K562 (cell line): ENCODE measurements at regions not wholly inside any gene's neighbourhood (a gene's known extent, or its start where the extent isn't known, plus 50 kb on each side); places are given as distances from the start of the nearest gene placed in this dataset.

Experiments
- ATAC-seq: fragments of 200-7000 bp; cut with Tn5 transposase; 3 replicates; pipeline ENCODE4 v1.9.1; 2020; ENCODE audit warnings: moderate library complexity
- BruUV-seq: library from RNA; stranded (reverse); fragments of 400-500 nt; replicated peaks from 2 replicates; lab custom pipeline; 2021; lab: Mats Ljungman, UMichigan
- CTCF ChIA-PET: fragments of 300-600 bp; formaldehyde crosslinking; extraction: SDS; loops from one replicate; lab custom pipeline; 2021; ENCODE audit warnings: low intra/inter-chr PET ratio; lab: Yijun Ruan, JAX
- POLR2A ChIA-PET: fragments of 300-600, 350-650 bp; sonication (Branson Sonifier 250); formaldehyde crosslinking; extraction: SDS; loops from one replicate; lab custom pipeline; 2021; ENCODE audit warnings: antibody characterized with exemption, inconsistent platforms; lab: Yijun Ruan, JAX
- DNase-seq, 4 experiments: peaks; one replicate each; pipeline versions ENCODE4 v3.0.0 to v3.0.0-alpha.2; 2011 to 2018; ENCODE audit warnings: low spot score in 3 of 4, mixed read lengths in 3 of 4; ENCODE audit errors: extremely low read depth in 1 of 4
- FAIRE-seq: peaks from 2 replicates; lab custom pipeline; 2011; peaks lifted over from hg19 to GRCh38; lab: Jason Lieb, UNC
- H2AFZ ChIP-seq: 2 replicates; pipeline ENCODE4 v1.6.0; 2011; ENCODE audit warnings: low read depth, low read length, control low read depth, inconsistent platforms
- H3K27ac ChIP-seq: fragments of 200-600 bp; 3 replicates; pipeline ENCODE4 v1.8.0; 2011; ENCODE audit warnings: low read depth, mild to moderate bottlenecking, control low read depth, inconsistent platforms, low read length, moderate library complexity, mixed read lengths; ENCODE audit errors: extremely low read depth
- H3K27me3 ChIP-seq, 2 experiments: fragments of 300-600 bp in 1 of 2; 2 replicates in 1 of 2; 3 replicates in 1 of 2; pipeline versions ENCODE4 v1.6.0 to v1.8.0; 2011; ENCODE audit warnings: inconsistent platforms in 2 of 2, low read length in 2 of 2, mild to moderate bottlenecking in 1 of 2, mixed read lengths in 1 of 2, moderate library complexity in 1 of 2; ENCODE audit not compliant: control insufficient read depth in 2 of 2, insufficient read depth in 2 of 2
- H3K36me3 ChIP-seq: fragments of 300-600 bp; 3 replicates; pipeline ENCODE4 v1.8.0; 2011; ENCODE audit warnings: mild to moderate bottlenecking, low read length, inconsistent platforms; ENCODE audit not compliant: control insufficient read depth, insufficient read depth
- H3K4me1 ChIP-seq, 2 experiments: fragments of 200-600 bp in 1 of 2; replicated peaks in 1 of 2; 2 replicates in 1 of 2; 3 replicates in 1 of 2; pipeline versions ENCODE4 v1.5.1 to v1.8.0; 2011; ENCODE audit warnings: inconsistent platforms in 2 of 2, low read length in 2 of 2, mild to moderate bottlenecking in 1 of 2, mixed read lengths in 1 of 2, moderate library complexity in 1 of 2; ENCODE audit not compliant: control insufficient read depth in 2 of 2, insufficient read depth in 2 of 2
- H3K4me2 ChIP-seq: 2 replicates; pipeline ENCODE4 v1.6.1; 2011; ENCODE audit warnings: low read length, control low read depth, inconsistent platforms, mixed read lengths; ENCODE audit not compliant: insufficient read depth
- H3K4me3 ChIP-seq: fragments of 200-600 bp; sonication (generic), shearing (Covaris generic); 2 replicates; pipeline ENCODE4 v1.5.1; 2016; ENCODE audit warnings: control low read depth, inconsistent platforms
- H3K79me2 ChIP-seq: fragments of 200-600 bp; 3 replicates; pipeline ENCODE4 v1.8.0; 2011; ENCODE audit warnings: low read length, inconsistent platforms; ENCODE audit not compliant: control insufficient read depth, insufficient read depth
- H3K9ac ChIP-seq, 2 experiments: 2 replicates each; pipeline versions ENCODE4 v1.6.0 to v1.6.1; 2011; ENCODE audit warnings: low read depth in 2 of 2, low read length in 2 of 2, control low read depth in 1 of 2, inconsistent platforms in 1 of 2, mild to moderate bottlenecking in 1 of 2, mixed read lengths in 1 of 2; ENCODE audit not compliant: insufficient read depth in 1 of 2
- H3K9me1 ChIP-seq: one replicate; pipeline ENCODE4 v1.6.0; 2011; ENCODE audit warnings: inconsistent platforms, mild to moderate bottlenecking, low read length, moderate library complexity; ENCODE audit not compliant: control insufficient read depth, insufficient read depth
- H3K9me3 ChIP-seq: replicated peaks from 2 replicates; pipeline ENCODE4 v1.5.1; 2011; ENCODE audit warnings: low read depth, low read length, inconsistent platforms; ENCODE audit not compliant: control insufficient read depth, insufficient read depth
- H4K20me1 ChIP-seq: replicated peaks from 2 replicates; pipeline ENCODE4 v1.6.1; 2011; ENCODE audit warnings: low read length, inconsistent platforms, mixed read lengths; ENCODE audit not compliant: control insufficient read depth, insufficient read depth
- CEBPG ChIP-seq, 3 experiments: fragments of 200-800 bp in 1 of 3; sonication (Bioruptor generic) in 1 of 3; sonication (generic) in 1 of 3; formaldehyde crosslinking in 1 of 3; IDR thresholded peaks in 2 of 3; conservative IDR thresholded peaks in 1 of 3; 2 replicates each; pipeline versions ENCODE4 v1.6.1 to v1.8.0; 2016 to 2022; ENCODE audit warnings: missing compliant biosample characterization in 2 of 3, missing genetic modification characterization in 2 of 3, mild to moderate bottlenecking in 1 of 3, missing genetic modification reagents in 1 of 3
- COPS2 ChIP-seq: fragments of 450-650 bp; conservative IDR thresholded peaks from 2 replicates; pipeline ENCODE4 v1.6.1; 2016; ENCODE audit warnings: mild to moderate bottlenecking, moderate library complexity
- ELF2 ChIP-seq: fragments of 250-450 bp; sonication (Bioruptor Pico); IDR thresholded peaks from 2 replicates; pipeline ENCODE4 v1.5.0; 2021; ENCODE audit warnings: mild to moderate bottlenecking
- HBP1 ChIP-seq: fragments of 450-650 bp; formaldehyde crosslinking; IDR thresholded peaks from 2 replicates; pipeline ENCODE4 v1.4.0; 2022; ENCODE audit warnings: missing genetic modification characterization
- NONO ChIP-seq, 2 experiments: fragments of 200-400 bp in 1 of 2; fragments of 450-650 bp in 1 of 2; formaldehyde crosslinking in 1 of 2; IDR thresholded peaks; 2 replicates each; pipeline ENCODE4 v1.6.1; 2017; ENCODE audit warnings: low read depth in 2 of 2, mild to moderate bottlenecking in 2 of 2, moderate library complexity in 2 of 2, low read length in 1 of 2
- RBBP5 ChIP-seq: fragments of 200-600 bp; sonication (generic); IDR thresholded peaks from 2 replicates; pipeline ENCODE4 v1.6.1; 2012; ENCODE audit warnings: borderline replicate concordance, mild to moderate bottlenecking, low read length, control low read depth, inconsistent platforms; ENCODE audit not compliant: insufficient read depth, poor library complexity, severe bottlenecking
- SAFB ChIP-seq: fragments of 200-400 bp; formaldehyde crosslinking; IDR thresholded peaks from 2 replicates; pipeline ENCODE4 v1.6.1; 2017; ENCODE audit warnings: low read depth, low read length, borderline replicate concordance
- TFE3 ChIP-seq: fragments of 450-650 bp; formaldehyde crosslinking; IDR thresholded peaks from 2 replicates; pipeline ENCODE4 v1.4.0; 2020; ENCODE audit warnings: mild to moderate bottlenecking, mixed read lengths
- ZFPM2 ChIP-seq: fragments of 250-450 bp; sonication (Bioruptor Pico); IDR thresholded peaks from 2 replicates; pipeline ENCODE4 v1.5.1; 2022; ENCODE audit warnings: mild to moderate bottlenecking
- ZNF224 ChIP-seq: sonication (generic); formaldehyde crosslinking; IDR thresholded peaks from 2 replicates; pipeline ENCODE4 v1.8.0; 2022; ENCODE audit warnings: mild to moderate bottlenecking, missing genetic modification reagents
- WGBS: fragments of 100-300 bp; shearing (Covaris generic); methylation state at CpG from one replicate; pipeline ENCODE4 v1.1.6; 2016; ENCODE audit warnings: low coverage, mixed read lengths; ENCODE audit not compliant: insufficient coverage; ENCODE audit errors: missing lambda C conversion rate; 5-methylcytosine and 5-hydroxymethylcytosine counted together
- in situ Hi-C: fragments of 300-500 bp; cut with MboI; formaldehyde crosslinking; loops from 4 replicates; pipeline ENCODE4 v1.15.0; 2018; ENCODE audit warnings: inconsistent platforms, mixed read lengths
- intact Hi-C: fragments of 100-400 bp; cut with micrococcal nuclease; formaldehyde crosslinking; loops from 2 replicates; pipeline ENCODE4 v1.14.2; 2022
- TF ChIP-seq, protein P1 (sequence below): fragments of 250-450 bp; sonication (Bioruptor Pico); IDR thresholded peaks from 2 replicates; pipeline ENCODE4 v1.5.0; 2021

DNA sequence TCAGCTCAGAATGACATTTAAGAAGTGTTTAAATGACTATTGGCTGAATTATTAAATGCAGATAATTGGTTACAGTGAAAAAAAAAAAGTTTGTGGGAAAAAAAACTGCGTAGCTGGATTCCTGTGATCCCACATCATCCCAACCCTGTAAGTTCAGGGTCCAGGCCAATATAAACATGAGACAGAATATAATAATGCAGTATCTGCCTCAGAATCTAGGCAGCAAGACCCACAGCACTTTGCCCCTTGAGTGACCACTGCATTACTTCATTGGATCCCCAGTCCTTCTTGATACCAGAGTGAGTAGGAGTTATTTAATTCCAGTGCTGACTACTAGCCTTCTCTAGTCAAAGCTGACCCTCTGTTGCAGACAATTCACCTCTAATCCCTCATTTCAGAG is 272.6 kb downstream of the CCER1 start:
- H3K27me3 ChIP-seq: no peaks in the 10 kb centered on the region
- no peak overlapping the region for H3K27ac ChIP-seq
- CTCF ChIA-PET: no interaction called here
- intact Hi-C loops: no loop called here
- H3K9me3 ChIP-seq: 0 out of 2 replicates have a peak, but pooled peaks cover 3% of the 10 kb centered on the region
- TF ChIP-seq ZNF224 (no peak), ELF2 (no peak)
- TF ChIP-seq, protein P1, sequence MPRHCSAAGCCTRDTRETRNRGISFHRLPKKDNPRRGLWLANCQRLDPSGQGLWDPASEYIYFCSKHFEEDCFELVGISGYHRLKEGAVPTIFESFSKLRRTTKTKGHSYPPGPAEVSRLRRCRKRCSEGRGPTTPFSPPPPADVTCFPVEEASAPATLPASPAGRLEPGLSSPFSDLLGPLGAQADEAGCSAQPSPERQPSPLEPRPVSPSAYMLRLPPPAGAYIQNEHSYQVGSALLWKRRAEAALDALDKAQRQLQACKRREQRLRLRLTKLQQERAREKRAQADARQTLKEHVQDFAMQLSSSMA (CRISPR knock-in tag): no peak
- no peaks in the 10 kb centered on the region for H3K79me2 ChIP-seq
- no peak overlapping the region for H2AFZ ChIP-seq
- BruUV-seq: no TSS peak
- 0% methylated on average over 1 of the region's 1 CpG for WGBS
- DNase-seq (no peak), ATAC-seq (no peak), FAIRE-seq (no peak)
- H3K4me3 ChIP-seq: no peak overlapping the region
- POLR2A ChIA-PET: no interaction called here
- no peaks in the 10 kb centered on the region for H3K4me1 ChIP-seq
- H3K4me2 ChIP-seq: no peak overlapping the region
- H3K36me3 ChIP-seq: no peaks in the 10 kb centered on the region
- no peaks in the 10 kb centered on the region for H3K9me1 ChIP-seq
- H3K9ac ChIP-seq: no peak overlapping the region
- H4K20me1 ChIP-seq: no peaks in the 10 kb centered on the region
- in situ Hi-C loops: no loop called here

- Histone ChIP-seq H3K9me1 (no peaks in the 10 kb centered on the region), H3K9me3 (no peaks in the 10 kb centered on the region; the same call in 1 of the 2 replicates), H3K79me2 (no peaks in the 10 kb centered on the region), H3K27me3 (no peaks in the 10 kb centered on the region), H4K20me1 (no peaks in the 10 kb centered on the region), H3K27ac (no peak overlapping the region), H3K36me3 (no peaks in the 10 kb centered on the region), H3K4me2 (no peak overlapping the region), H3K4me3 (no peak overlapping the region), H2AFZ (no peak overlapping the region), H3K9ac (no peak overlapping the region), H3K4me1 (no peaks in the 10 kb centered on the region)
- no peak for ATAC-seq
- no TSS peak for BruUV-seq
- in situ Hi-C loops: no loop called here
- intact Hi-C loops: no loop called here
- FAIRE-seq: no peak
- WGBS: 11% methylated on average over 1 of the region's 1 CpG
- no peak for DNase-seq
- ChIA-PET POLR2A (no interaction called here), CTCF (no interaction called here)
- TF ChIP-seq SAFB (no peak), CEBPG (CRISPR knock-in tag; IDR thresholded peaks at IDR 0.05) (no peak), CEBPG (tag; conservative IDR thresholded peaks at IDR 0.05 in 1 of 2, IDR thresholded peaks at IDR 0.05 in 1 of 2) (no peak), HBP1 (CRISPR knock-in tag) (no peak), COPS2 (no peak), RBBP5 (no peak), ZFPM2 (CRISPR knock-in tag) (no peak), NONO (IDR thresholded peaks at IDR 0.05; ENCODE audit: low read depth in 2 of 2, low read length in 1 of 2) (no peak), TFE3 (CRISPR knock-in tag) (no peak)
Observed at GRCh38 chr12:90679674-90680073, 275.3 kb downstream of the CCER1 start.
